ENCODE measurements at regions not wholly inside any gene's neighbourhood (a gene's known extent, or its start where the extent isn't known, plus 50 kb on each side); places are given as distances from the start of the nearest gene placed in this dataset.
"Not testable (repeated sequence)": the region's sequence is repeated elsewhere in the genome, so short reads cannot be mapped to it uniquely, and the experiment has no call there.

DNA sequence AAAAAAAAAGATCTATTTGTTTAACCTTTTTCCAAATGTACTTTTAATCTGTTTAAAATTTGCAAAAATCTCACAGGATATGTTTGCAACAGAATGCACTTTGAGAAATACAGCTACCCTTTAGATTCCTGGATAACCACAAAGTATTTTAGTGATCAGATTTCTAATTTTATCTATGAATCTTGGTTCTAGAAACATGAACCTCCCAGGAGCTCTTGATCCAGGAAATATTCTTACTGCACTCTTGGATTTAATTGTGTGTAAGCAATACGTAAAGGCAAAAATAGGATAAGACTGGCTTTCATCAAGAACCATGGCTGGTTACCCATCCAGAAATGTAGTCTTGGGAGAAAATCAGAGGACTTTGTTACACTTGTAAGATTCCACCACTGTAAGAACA is 1581.8 kb upstream of the WWC1 start:
- no peak for DNase-seq

DNA sequence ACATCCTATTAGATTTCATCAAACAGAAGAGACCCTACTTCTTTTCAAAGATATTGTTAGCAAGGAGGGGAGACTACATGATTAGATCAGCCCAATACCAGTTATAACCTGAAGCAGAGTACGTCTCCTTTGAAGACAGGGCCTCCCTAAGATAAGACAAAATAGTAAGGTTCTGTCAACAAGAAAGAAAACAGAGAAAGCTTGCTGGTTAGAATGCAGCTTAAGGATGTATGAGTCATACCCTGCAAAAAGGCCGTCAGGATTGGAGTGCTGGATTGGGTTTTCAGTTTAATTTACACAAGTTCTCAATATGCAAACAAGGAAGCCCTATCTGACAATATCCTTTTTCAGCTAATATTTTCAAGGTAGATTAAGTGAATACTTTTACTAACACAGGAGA is 1581.2 kb upstream of the WWC1 start:
- DNase-seq, result no peak

DNA sequence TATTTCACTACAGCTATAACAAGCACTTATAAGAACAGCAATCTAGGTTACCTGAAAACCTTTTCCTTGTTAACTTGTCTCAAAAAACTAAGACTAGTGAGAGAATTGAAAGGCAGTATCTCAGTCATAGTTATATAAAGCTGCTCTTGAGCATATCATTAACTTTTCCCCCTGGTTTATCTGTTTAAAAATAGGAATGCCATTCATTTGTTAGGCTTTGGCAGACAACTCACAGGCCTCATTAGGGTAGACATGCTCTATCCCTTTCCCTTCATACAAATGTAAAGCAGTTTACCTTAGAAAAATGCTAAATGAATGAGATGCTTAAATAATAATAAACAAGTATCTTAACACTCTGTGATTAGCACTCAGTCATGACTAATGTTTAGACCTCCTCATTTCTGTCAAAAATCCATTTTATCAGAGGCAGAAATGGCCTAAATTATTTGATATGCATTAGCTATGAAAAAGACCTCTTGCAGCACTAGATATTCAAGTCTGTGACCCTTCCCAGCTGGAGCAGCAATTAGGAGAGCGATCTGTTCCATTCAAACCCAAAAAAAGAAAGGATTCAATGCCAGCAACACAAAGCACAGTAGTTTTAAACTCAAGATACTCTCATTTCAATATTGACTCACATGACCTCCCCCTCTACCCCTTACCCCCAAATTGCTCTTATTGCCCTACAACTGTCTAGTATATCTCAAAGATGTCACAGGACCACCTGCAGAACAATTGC is 1578.8 kb upstream of the WWC1 start:
- no peak for DNase-seq

DNA sequence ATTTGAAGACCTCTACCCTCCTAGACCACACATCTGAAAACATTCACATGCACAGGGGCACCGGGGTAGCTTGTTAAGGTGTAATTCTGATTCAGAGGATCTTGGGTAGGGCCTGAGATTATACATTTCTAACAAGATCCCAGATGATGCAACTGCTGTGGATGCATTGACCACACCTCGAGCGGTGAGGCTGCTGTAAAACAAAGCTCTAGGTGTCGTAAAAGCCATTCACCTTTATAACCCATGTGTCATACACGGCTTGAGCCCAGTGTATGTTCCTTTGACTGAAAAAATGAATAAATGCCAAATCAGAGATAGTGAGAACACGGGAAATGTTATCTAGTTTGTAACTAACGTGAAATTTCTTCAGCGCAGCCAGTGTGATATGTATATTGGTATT is 1578.2 kb upstream of the WWC1 start:
- no peak for DNase-seq

DNA sequence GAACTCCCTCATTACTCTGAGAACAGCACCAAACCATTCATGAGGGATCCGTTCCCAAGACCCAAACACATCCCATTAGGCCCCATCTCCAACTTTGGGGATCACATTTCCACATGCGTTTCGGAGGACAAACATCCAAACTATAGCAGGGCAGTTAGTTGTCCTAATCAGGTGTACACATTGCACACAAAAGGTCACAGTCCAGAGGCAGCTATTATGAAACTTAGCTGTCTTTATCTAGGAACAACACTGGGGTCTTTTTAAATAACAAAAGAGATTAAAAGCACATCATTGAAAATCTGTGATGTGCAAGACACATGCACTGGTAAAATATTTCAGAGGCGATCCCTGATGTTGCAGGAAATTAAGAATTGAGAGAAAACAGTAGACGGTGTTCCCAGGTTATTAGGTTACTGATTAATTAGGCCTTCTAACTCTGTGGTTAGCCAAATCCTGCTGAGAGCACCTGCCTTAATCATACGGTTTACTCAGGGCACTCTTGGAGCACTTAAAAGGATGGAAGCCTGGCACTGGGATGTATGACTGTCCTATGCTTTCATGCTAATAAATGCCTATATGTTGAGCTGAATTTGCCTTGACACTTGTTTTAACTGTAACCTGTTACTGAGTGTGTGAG is 1574.5 kb upstream of the WWC1 start:
- no peak for DNase-seq

DNA sequence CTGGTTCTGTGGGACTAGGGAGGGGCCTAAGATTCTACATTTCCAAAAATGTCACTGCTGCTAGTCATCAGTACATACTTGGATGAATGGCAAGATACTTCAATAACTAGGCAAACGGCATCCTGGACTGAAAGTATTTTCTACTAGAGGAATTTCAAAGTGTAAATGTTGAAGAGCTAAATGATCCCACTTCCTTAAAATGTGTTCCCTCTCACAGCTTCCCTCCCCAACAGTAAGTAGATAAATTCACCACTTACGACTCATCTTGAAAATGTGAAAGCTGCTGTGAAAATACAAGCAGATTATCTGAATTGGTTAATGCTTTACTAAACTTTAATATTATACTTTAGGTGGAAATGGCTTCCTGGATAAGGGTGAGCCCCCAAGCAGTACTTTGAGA is 1571.5 kb upstream of the WWC1 start:
- DNase-seq, result no peak

DNA sequence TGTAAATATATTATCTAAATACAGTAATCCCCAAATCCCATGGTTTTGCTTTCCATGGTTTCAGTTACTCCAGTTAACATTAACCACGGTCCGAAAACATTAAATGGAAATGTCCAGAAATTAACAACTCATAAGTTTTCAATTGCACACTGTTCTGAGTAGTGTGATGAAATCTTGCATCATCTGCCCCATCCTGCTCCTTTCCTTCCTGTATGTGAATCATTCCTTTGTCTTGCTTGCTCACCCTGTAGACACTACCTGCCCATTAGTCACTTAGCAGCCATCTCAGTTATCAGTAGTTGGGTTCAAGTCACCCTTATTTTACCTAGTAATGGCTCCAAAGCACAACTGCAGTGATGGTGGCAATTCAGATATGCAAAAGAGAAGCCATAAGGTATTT is 1568.5 kb upstream of the WWC1 start:
- DNase-seq, result no peak

DNA sequence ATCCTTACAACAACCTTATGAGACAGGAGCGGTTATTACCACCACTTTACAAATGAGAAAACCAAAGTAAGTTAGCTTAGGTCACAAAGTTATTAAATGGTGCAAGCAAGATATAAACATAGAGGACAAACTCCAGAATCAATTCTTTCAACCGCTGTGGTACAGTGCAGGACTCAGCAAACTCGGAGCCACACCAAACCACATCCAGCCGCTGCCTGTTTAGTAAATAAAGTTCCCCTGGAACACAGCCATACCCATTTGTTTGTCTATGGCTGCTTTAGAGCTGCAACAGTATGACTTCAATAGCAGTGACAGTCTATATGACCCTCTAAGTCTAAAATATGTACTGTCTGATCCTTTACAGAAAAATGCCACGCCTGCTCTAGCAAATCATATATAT is 1567.2 kb upstream of the WWC1 start:
- DNase-seq, result no peak

DNA sequence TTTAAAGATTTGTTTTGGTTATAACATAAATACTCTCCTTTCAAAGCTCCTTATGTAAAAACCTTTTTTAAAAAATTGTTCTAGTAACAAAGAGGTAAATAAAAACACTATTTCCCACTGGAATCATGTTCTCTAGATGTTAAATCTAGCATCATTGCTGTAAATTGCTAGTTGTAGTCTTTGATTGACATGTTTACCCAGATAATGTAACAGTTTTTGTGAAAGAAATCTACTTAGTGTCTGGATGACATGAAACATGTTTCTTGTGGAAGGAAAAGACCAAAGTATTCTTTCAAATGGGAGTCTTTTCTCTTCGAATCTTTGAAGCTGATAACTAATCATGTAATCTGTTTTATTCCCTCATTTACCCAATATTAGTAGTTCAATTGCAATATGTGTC is 1565.9 kb upstream of the WWC1 start:
- no peak for DNase-seq

DNA sequence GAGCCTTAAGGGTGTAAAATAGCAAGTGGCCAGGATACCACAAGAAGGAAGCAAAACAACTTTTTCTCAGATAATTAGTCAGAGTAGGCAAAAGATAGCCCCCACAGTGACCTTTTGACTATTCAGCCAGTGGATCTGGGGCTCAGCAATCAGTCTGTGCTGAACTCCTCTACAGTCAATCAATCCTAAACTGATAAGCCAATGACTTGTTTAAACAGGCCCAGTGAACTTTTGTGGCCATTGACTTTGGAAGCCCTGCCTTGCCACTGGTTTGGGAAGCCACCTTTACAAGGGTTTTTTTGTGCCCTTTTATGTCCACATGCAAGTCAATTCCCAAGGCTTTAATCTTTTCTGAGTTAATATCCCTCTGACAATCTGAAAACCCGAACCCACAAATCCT is 1565.0 kb upstream of the WWC1 start:
- DNase-seq, result no peak

DNA sequence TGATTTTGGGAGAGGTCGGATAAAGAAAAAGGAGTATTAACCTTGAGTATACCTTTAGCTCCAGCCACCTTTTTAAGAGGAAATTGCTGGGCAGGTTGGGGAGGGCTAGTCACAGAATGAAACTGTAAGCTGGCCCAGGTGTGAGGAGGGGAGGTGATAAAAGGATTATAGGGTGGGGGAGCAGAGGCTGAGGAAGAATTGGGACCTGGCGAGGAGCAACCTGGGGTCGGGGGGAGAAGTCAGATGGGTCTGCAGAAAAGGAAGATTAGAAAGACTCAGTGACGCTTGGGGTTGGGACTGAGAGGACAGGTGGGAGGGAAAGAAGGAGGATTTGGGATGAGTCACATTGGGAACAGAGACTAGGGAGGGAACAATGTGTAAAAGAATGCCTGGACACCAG is 1548.5 kb upstream of the WWC1 start:
- not testable (repeated sequence) for DNase-seq

DNA sequence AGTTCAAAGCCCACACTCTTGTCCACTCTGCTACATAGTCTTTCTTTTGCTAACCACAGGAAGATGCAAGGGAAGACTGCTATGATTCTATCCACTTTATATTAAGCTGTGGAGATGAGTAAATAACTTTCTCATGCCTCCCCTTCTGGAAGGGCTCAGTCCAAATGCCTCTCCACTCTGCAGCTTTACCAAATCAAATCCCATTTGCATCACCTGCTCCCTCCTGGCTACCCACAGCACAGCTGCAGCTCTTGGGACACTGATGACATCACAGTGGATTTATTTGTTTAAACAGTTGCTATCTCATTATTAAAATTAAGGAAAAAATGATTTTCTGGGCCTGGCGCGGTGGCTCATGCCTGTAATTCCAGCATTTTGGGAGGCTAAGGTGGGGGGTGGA is 1544.9 kb upstream of the WWC1 start:
- no peak for DNase-seq

DNA sequence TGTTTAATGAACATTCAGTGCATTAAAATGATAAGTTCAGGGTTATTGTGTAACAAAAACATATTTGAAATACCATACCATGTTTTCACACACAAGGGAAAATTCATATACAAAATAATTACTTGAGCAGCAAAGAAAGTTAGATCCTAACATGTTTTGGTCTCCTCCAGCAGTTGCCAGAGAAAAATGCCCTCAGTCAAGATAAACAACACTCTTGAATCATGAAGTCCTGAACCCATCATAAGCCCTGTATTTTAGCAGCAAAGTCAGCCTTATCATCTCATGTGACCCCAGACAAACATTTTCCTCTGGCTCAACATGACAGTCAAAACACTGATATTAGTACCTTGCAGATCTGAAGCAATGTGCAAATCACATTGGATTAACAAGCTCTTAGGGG is 1541.1 kb upstream of the WWC1 start:
- DNase-seq, result no peak

DNA sequence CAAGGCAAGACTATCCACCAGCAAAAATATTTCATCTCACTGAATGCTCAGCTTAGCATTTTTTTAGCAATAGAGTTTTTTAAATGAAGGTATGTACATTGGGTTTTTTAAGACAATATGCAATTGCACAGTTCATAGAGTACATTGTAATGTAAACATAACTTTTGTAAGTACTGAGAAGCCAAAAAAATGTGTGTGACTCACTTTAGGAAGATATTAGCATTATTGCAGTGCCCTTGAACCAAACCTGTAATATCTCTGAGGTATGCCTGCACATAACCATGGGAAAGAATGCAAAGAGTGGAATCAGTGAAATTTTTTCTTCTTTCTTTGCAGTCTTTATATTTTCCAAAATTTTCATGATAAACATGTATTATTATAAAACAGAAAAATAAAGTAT is 1533.3 kb upstream of the WWC1 start:
- DNase-seq, result no peak

DNA sequence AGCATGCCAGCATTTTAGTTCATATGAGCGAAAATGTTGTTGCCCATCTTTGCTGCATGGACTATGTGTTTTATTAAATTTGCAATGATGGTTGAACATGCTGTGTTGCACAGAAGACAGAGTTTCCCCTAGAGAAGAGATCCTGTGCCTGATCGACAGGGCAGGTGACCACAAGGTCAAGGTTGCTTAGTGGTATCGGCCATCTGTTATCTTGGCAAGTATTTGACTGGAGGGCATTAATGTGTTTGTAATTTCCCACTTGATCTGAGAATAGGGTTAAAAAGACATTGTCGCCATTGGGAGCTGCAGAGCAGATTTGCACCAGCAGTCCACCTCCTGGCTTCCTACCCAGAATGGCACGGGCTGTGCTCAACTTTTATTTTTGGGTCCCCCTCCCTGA is 1523.6 kb upstream of the WWC1 start:
- DNase-seq, result no peak

DNA sequence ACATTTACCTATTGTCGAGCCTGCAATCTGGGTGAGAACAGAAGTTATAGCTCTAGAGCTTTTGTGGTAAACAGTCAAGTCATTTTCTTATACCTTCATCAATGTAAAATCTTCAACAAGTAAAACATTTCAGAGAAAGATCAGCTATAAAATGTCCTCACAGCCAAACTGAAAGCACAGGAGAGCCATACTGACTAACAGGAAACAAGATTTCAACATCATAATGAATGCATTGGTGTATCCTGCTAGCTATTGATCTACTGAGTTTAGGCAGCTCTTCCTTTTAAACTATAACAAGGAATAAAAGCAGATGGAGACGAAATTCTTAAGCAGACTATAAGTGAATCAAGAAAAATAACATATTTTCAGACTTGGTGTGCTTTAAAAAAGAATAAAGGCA is 1522.9 kb upstream of the WWC1 start:
- no peak for DNase-seq

DNA sequence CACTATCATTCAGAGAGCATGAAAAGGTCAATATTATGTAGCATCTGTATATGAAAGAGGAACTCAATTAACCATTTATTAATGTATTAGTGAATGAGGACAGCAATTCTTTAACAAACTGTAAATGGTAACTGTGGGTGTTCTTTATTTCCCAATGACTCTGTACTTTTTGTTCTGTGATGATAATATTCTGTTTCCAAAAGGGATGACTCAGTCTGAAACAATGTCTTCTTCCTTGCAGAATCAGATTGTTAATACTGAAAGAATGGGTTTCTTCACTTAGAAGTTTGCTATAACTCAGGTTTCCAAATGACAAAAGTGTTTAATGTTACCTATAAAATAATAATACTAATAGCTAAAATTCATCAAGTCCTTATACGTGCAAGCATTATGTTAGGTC is 1518.7 kb upstream of the WWC1 start:
- no peak for DNase-seq

DNA sequence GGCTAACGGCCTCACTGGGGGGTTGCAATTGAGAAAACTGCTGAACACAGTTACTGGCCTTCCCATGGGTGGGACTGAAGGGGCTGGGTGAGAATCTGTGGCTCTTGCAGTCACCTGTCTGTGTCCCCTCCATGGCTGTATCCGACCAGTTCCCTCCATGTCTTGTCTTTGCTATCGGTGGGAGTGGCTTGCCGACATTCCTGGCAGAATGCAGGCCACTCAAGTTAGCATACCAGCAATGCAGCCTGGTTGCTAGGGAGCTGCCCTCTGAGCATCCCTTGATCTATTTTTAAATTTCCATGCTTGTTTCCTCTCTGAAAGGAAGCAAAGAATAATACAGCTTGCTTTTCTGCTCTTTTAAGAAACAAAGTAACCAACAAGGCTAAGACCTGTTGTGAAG is 1509.7 kb upstream of the WWC1 start:
- DNase-seq, result no peak

DNA sequence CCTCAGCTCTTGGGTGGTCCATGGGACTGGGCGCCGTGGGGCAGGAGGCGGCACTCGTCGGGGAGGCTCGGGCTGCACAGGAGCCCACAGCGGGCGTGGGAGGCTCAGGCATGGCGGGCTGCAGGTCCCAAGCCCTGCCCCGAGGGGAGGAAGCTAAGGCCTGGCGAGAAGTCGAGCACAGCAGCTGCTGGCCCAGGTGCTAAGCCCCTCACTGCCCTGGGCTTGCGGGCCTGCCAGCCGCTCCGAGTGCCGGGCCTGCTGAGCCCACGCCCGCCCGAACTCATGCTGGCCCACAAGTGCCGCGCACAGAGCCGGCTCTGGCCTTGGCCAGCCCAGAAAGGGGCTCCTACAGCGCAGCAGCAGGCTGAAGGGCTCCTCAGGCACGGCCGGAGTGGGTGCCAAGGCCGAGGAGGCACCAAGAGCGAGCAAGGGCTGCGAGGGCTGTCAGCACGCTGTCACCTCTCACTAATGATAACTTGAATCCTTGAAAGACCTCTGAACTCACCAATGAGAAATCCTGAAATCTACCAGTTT is 1506.8 kb upstream of the WWC1 start:
- no peak for DNase-seq

DNA sequence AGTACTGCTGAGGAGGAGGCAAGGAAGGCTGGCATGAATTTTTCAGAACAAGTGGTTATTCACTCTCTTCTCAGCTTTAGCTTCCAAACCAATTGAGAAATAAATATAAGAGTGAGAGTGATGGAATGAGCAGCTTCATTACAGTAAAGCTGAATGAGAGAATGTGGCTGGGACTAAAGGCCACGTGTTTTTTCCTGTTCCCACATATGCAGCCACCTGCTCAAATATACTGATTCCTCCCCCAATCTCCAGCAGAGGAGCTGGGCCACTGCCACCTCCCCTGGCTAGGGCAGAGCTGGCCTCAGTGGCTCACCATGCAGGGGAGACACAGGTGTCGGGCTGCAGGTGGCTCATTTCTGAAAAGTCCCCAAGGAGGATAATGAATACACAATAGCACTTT is 1505.3 kb upstream of the WWC1 start:
- no peak for DNase-seq

DNA sequence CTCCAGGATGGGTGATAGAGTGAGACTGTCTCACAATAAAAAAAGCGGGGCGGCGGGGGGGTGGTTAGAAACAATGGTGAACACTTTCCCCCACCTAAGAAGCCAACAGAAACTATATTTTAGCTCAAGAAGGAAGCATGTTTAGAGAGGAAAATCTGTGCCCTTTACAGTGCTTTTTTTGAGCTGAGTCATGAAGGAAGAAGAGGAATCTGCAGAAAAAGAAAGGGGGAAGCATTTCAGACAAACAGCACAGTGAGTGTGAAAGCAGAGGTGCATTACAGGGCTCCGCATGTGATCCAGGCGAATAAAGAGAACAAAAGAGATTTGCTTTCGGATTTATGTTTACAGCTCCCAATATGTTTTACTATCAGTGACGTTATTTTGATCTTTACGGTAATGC is 1504.6 kb upstream of the WWC1 start:
- no peak for DNase-seq

DNA sequence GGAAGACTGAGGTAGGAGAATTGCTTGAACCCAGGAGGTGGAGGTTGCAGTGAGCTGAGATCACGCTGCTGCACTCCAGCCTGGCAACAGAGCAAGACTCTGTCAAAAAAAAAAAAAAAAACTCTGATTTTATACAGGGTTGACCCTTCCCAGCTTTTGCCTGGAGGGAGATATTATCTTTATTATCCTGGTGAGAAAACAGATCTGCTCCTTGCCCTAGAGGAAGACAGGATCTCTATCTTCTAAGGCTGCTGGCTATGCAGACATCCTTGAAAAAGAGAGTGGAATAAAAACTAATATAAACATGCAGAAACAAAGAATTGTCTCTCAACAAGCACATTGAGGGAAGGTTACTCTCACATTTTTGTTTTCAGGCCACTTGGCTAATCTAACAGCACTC is 1503.4 kb upstream of the WWC1 start:
- no peak for DNase-seq

DNA sequence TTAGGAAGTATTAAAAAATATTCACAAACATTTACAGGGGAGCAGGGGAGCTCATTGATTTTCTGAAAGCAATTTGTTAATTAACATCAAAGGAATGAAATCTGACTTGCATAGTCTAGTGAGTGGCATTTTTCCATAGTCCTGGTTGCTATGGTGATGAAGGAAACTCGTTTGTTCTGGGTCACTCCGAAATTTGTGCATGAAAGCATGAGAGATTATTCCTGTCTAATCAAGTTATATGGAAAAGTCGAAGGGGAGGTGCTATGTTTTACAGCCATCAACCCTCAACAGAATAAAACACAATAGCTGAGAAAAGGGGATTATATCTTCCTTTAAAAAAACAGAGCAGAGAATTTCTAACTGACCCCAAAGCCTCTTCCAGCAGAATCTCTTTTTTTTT is 1495.7 kb upstream of the WWC1 start:
- DNase-seq, result no peak

DNA sequence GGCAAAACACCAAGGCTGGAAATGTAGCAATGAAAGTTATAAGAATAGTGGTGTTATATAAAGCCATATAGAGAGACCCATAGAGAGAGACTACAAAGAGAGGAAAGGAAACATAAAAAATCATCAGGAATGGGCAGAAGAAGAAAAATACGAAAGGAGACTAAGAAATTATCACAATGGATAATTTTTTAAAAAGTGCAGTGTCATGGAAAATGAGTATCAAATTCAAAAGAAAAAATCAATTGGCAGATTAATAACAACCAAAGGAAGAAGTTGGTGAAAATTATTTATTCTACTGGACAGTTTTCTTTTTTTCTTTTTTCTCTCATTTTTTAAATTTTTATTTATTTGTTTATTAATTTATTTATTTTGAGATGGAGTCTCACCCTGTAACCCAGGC is 1488.4 kb upstream of the WWC1 start:
- DNase-seq, result no peak
